T-helper 17 cell (primary cell): ENCODE measurements at regions not wholly inside any gene's neighbourhood (a gene's known extent, or its start where the extent isn't known, plus 50 kb on each side); places are given as distances from the start of the nearest gene placed in this dataset.
"Not testable (repeated sequence)": the region's sequence is repeated elsewhere in the genome, so short reads cannot be mapped to it uniquely, and the experiment has no call there.

ENCODE experiments used
- ATAC-seq: fragments of 150-1000 bp; cut with Tn5 transposase; 2 replicates; pipeline ENCODE4 v1.10.0; 2021; ENCODE audit warnings: mild to moderate bottlenecking, moderate library complexity
- DNase-seq, 3 donors: peaks; one replicate each; pipeline versions ENCODE4 v3.0.0 to v3.0.0-alpha.2; 2020 to 2021
- H3K9me3 ChIP-seq: one replicate; pipeline ENCODE4 v1.7.0; 2013; ENCODE audit warnings: low read length, mild to moderate bottlenecking; ENCODE audit not compliant: control insufficient read depth, poor library complexity, severe bottlenecking
- H3K27ac Mint-ChIP-seq: one replicate; pipeline ENCODE4 v1.8.0; 2022; ENCODE audit warnings: mild to moderate bottlenecking, moderate library complexity, mixed read lengths
- H3K27me3 Mint-ChIP-seq: one replicate; pipeline ENCODE4 v1.8.0; 2022; ENCODE audit warnings: mixed read lengths
- H3K36me3 Mint-ChIP-seq: one replicate; pipeline ENCODE4 v1.8.0; 2022; ENCODE audit warnings: low read depth, mixed read lengths
- H3K4me1 Mint-ChIP-seq: one replicate; pipeline ENCODE4 v1.8.0; 2022; ENCODE audit warnings: mild to moderate bottlenecking, mixed read lengths
- H3K4me3 Mint-ChIP-seq: one replicate; pipeline ENCODE4 v1.8.0; 2022; ENCODE audit warnings: mild to moderate bottlenecking, moderate library complexity, mixed read lengths

- DNase-seq, result no peak
- H3K27me3 Mint-ChIP-seq, result peaks cover 13% of the 10 kb centered on the region
- no peak overlapping the region for H3K4me3 Mint-ChIP-seq
Measured at GRCh38 chrX:140123446-140123845, 158.1 kb upstream of the CXorf66 start.

DNA sequence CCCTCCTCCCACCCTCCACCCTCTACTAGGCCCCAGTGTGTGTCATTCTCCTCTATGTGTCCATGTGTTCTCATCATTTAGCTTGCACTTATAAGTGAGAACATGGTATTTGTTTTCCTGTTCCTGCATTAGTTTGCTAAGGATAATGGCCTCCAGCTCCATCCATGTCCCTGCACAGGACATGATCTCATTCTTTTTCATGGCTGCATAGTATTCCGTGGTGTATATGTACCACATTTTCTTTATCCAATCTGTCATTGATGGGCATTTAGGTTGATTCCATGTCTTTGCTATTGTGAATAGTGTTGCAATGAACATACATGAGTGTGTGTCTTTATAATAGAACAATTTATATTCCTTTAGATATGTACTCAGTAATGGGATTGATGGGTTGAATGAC lies 148.7 kb upstream of the CXorf66 start:
- H3K4me1 Mint-ChIP-seq, H3K9me3 ChIP-seq, H3K36me3 Mint-ChIP-seq, DNase-seq, ATAC-seq, H3K4me3 Mint-ChIP-seq, H3K27ac Mint-ChIP-seq, H3K27me3 Mint-ChIP-seq: not testable (repeated sequence)

More at GRCh38 chrX:140123446-140123845, 158.1 kb upstream of the CXorf66 start:
- no peak overlapping the region for H3K27ac Mint-ChIP-seq
- no peaks in the 10 kb centered on the region for H3K9me3 ChIP-seq
- no peaks in the 10 kb centered on the region for H3K4me1 Mint-ChIP-seq
- no peak for ATAC-seq
- H3K36me3 Mint-ChIP-seq, result no peaks in the 10 kb centered on the region

GRCh38 chrX:140110081-140110650 lies 144.8 kb upstream of the CXorf66 start:
- H3K27me3 Mint-ChIP-seq, result no peaks in the 10 kb centered on the region
- no peak for ATAC-seq
- no peaks in the 10 kb centered on the region for H3K9me3 ChIP-seq
- H3K27ac Mint-ChIP-seq, result no peak overlapping the region
- no peak for DNase-seq
- no peaks in the 10 kb centered on the region for H3K4me1 Mint-ChIP-seq
- H3K36me3 Mint-ChIP-seq, result no peaks in the 10 kb centered on the region
- no peak overlapping the region for H3K4me3 Mint-ChIP-seq

DNA sequence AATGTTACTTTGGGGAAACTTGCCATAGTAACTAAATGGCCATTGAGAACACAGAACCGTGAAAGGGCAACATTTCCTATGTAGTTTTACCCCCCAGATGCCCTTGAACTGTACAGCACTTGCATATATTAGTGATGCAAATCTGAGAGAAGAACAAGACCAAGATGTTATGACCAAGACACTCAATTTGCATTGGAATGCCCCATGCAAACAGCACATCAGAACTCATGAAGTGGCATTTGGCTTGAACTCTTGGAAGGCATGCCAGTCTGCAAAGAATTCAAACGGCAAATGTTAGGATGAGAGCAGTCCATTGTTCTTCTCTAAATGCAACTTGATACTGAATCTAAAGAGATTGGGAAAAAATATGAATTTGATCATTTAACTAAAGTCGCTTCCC lies 139.4 kb upstream of the CXorf66 start:
- Mint-ChIP-seq H3K27me3 (no peaks in the 10 kb centered on the region), H3K4me3 (no peak overlapping the region), H3K36me3 (no peaks in the 10 kb centered on the region), H3K27ac (no peak overlapping the region), H3K4me1 (no peaks in the 10 kb centered on the region)
- H3K9me3 ChIP-seq, result no peaks in the 10 kb centered on the region
- no peak for ATAC-seq
- no peak for DNase-seq

DNA sequence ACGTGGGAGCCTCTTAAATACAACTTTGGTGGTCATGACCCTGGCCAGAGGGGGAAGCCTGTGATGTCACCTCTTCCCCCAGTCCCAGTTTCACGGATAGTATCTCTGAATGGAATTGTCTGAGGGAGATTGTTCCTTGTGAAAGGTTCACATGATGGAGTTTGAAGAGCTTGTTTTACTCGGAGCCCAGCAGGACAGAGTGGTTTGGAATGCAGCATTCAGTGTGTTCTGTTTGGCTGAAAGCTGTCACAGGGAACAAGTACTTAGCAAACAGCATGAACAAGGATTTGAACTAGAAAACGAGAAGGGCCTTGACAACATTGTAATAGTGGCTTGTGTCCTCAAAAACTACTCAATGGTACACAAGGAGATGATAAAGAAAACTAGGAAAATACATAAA lies 133.9 kb upstream of the CXorf66 start:
- no peak overlapping the region for H3K27ac Mint-ChIP-seq
- no peak overlapping the region for H3K4me3 Mint-ChIP-seq
- no peaks in the 10 kb centered on the region for H3K36me3 Mint-ChIP-seq
- no peaks in the 10 kb centered on the region for H3K4me1 Mint-ChIP-seq
- DNase-seq (no peak), ATAC-seq (no peak)
- H3K9me3 ChIP-seq, result no peaks in the 10 kb centered on the region
- peaks cover 14% of the 10 kb centered on the region for H3K27me3 Mint-ChIP-seq

DNA sequence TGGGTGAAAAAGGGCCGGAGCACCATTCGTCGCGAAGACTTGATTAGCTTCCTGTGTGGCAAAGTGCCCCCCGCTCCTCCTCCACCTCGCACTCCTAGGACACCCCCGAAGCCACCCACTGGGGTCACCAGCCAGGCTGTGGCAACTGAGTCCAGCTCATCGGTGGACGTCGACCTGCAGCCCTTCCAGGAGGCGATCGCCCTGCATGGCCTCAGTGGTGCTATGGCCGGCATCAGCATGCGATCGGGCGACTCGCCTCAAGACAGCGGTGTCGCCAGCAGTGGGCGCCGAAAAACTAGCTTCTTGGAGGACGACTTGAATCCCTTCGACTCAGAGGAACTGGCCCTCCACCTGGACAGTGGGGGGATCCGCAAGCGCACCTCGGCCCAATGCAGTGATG lies 126.8 kb upstream of the CXorf66 start:
- ATAC-seq (no peak), DNase-seq (no peak)
- H3K27me3 Mint-ChIP-seq, result peaks cover 7% of the 10 kb centered on the region
- peak overlapping the region; percentile 21 for H3K4me3 Mint-ChIP-seq
- no peak overlapping the region for H3K27ac Mint-ChIP-seq
- peaks cover 6% of the 10 kb centered on the region for H3K4me1 Mint-ChIP-seq
- H3K36me3 Mint-ChIP-seq, result no peaks in the 10 kb centered on the region
- H3K9me3 ChIP-seq, result no peaks in the 10 kb centered on the region

GRCh38 chrX:140091125-140091886 lies 126.0 kb upstream of the CXorf66 start:
- DNase-seq (peak; percentile 7 to 8 (median 7)), ATAC-seq (peak; percentile 89)
- peaks cover 6% of the 10 kb centered on the region for H3K4me1 Mint-ChIP-seq
- H3K27ac Mint-ChIP-seq, result no peak overlapping the region
- H3K4me3 Mint-ChIP-seq, result peak overlapping the region; percentile 66
- H3K9me3 ChIP-seq, result no peaks in the 10 kb centered on the region
- H3K36me3 Mint-ChIP-seq, result no peaks in the 10 kb centered on the region
- peaks cover 1% of the 10 kb centered on the region for H3K27me3 Mint-ChIP-seq

- peak overlapping the region; percentile 39 for H3K4me3 Mint-ChIP-seq
- H3K36me3 Mint-ChIP-seq, result no peaks in the 10 kb centered on the region
- H3K27ac Mint-ChIP-seq, result no peak overlapping the region
Measured at GRCh38 chrX:140090800-140091124, 125.4 kb upstream of the CXorf66 start.

GRCh38 chrX:140088438-140088837 lies 123.1 kb upstream of the CXorf66 start:
- H3K4me3 Mint-ChIP-seq, result no peak overlapping the region
- no peak for DNase-seq
- ATAC-seq, result no peak
- no peaks in the 10 kb centered on the region for H3K36me3 Mint-ChIP-seq
- H3K9me3 ChIP-seq, result no peaks in the 10 kb centered on the region
- peaks cover 6% of the 10 kb centered on the region for H3K4me1 Mint-ChIP-seq
- H3K27ac Mint-ChIP-seq, result no peak overlapping the region
- no peaks in the 10 kb centered on the region for H3K27me3 Mint-ChIP-seq

More at GRCh38 chrX:140090800-140091124, 125.4 kb upstream of the CXorf66 start:
- peaks cover 6% of the 10 kb centered on the region for H3K4me1 Mint-ChIP-seq
- H3K9me3 ChIP-seq, result no peaks in the 10 kb centered on the region
- H3K27me3 Mint-ChIP-seq, result no peaks in the 10 kb centered on the region
- ATAC-seq, result no peak
- no peak for DNase-seq

GRCh38 chrX:140087875-140088274 lies 122.6 kb upstream of the CXorf66 start:
- H3K4me3 Mint-ChIP-seq, result no peak overlapping the region
- peaks cover 6% of the 10 kb centered on the region for H3K4me1 Mint-ChIP-seq
- DNase-seq (no peak), ATAC-seq (no peak)
- no peaks in the 10 kb centered on the region for H3K27me3 Mint-ChIP-seq
- H3K27ac Mint-ChIP-seq, result no peak overlapping the region
- H3K9me3 ChIP-seq, result no peaks in the 10 kb centered on the region
- no peaks in the 10 kb centered on the region for H3K36me3 Mint-ChIP-seq

DNA sequence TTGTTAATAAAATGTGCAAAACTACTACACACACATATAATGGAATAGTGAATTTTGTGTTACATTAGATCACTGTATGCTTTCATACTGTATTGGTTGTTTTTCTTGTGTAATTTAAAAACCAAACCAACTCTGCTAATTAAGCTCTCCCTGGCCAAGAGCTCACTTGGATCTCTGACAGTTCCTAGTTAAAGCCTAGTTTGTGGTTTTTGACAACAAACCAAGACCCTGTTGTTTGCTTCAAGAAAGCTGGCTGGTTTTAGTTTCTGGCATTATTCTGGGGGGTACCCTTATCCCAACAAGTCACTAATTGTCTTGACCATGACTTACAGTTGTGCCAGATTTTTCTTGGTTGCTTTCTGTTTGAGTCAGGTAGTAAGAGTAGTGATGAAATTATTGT lies 121.4 kb upstream of the CXorf66 start:
- Mint-ChIP-seq H3K4me3 (no peak overlapping the region), H3K27ac (no peak overlapping the region), H3K4me1 (peaks cover 6% of the 10 kb centered on the region), H3K36me3 (no peaks in the 10 kb centered on the region), H3K27me3 (no peaks in the 10 kb centered on the region)
- ATAC-seq, result no peak
- H3K9me3 ChIP-seq, result no peaks in the 10 kb centered on the region
- no peak for DNase-seq

GRCh38 chrX:140074851-140075250 lies 109.5 kb upstream of the CXorf66 start:
- not testable (repeated sequence) for H3K27me3 Mint-ChIP-seq, H3K4me1 Mint-ChIP-seq, H3K36me3 Mint-ChIP-seq, H3K9me3 ChIP-seq, DNase-seq, H3K4me3 Mint-ChIP-seq, ATAC-seq, H3K27ac Mint-ChIP-seq

DNA sequence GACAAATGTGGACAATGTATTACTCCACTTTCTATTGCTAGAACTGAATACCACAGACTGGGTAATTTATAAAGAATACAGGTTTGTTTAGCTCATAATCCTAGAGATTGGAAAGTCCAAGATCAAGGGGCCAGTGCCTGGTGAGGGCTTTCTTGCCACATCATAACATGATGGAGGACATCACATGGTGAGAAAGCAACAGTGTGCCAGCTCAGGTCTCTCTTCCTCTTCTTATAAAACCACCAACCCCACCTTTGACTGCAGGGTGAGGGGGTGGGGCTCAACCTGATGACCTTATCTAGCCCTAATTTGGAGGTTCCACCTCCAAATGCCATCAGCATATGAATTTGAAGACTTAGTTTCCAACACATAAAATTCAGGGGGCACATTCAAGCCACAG lies 105.7 kb upstream of the CXorf66 start:
- Mint-ChIP-seq H3K27me3 (no peaks in the 10 kb centered on the region), H3K36me3 (no peaks in the 10 kb centered on the region), H3K4me1 (no peaks in the 10 kb centered on the region), H3K4me3 (no peak overlapping the region), H3K27ac (no peak overlapping the region)
- no peak for ATAC-seq
- no peaks in the 10 kb centered on the region for H3K9me3 ChIP-seq
- no peak for DNase-seq
